GM18951 (cell line): ENCODE measurements at regions not wholly inside any gene's neighbourhood (a gene's known extent, or its start where the extent isn't known, plus 50 kb on each side); places are given as distances from the start of the nearest gene placed in this dataset.

ENCODE experiments used
- POLR2A ChIP-seq: IDR thresholded peaks from 4 replicates; pipeline ENCODE4 v1.6.1; 2011; ENCODE audit warnings: mild to moderate bottlenecking; ENCODE audit not compliant: insufficient read length, insufficient read depth; ENCODE audit errors: extremely low read depth
- in situ Hi-C: fragments of 300-500 bp; cut with MboI; formaldehyde crosslinking; loops from one replicate; pipeline ENCODE4 v1.12.0; 2022; ENCODE audit warnings: low sequenced_read_pairs, mixed read lengths, inconsistent platforms; ENCODE audit not compliant: unreplicated experiment

DNA sequence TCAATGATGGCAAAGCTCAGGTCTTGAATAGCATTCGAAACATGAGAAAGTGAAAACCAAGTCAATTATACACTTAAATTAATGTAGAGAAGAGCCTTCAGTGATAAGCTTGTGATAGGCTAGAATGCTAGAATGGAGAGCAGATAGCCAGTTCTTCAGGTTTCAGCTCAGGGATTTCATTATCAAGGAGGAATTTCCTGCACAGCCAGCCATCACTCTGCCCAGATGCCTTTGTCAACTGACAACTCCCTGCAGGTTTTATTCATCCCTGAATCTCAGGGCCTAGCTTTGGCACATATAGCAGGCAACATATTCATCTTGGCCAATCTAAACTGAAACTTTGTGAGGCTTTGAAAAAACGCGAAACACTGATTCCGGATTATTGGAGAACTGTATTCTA, 199.3 kb upstream of the CDH6 start:
- in situ Hi-C loops, result no loop called here
- no peak for TF ChIP-seq POLR2A

GRCh38 chr5:30991462-30991861, 202.0 kb upstream of the CDH6 start:
- no peak for TF ChIP-seq POLR2A
- in situ Hi-C loops, result no loop called here

DNA sequence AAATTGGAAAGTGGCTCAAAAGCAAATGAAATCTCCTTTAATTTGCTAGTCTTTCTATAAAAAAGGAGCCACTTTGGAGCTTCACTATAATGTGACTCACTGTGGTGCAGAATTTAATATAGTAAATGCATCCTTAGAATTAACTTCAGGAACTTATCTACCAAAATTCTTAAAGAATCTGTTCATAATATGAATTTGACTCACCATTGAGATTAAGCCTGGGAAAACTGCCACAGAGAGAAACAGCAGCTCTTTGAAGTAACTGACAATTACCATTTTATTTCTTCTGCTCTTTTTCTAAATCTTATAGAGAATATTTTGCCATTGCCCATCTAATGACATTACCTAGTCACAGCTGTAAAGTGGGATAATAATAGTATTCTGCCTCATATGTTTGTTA, 211.9 kb upstream of the CDH6 start:
- in situ Hi-C loops, result no loop called here
- TF ChIP-seq POLR2A, result no peak

DNA sequence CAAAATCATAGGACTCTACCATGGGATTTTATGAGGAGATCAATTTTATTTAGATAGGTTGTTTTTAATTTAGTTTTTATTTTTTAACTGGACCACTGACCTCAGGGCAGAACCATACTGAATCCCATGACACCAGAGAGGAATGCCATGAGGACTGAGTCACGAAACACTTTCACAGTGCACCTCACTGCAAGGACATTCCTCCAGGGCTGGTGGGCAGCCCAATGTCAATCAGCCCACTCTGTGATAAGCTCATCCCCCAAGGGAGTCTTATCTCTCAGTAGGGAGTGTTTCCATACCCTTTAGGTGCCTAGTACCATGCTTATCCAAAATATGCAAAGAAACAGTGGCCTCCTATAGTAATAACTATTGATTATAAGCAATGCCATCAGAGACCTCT, 224.5 kb upstream of the CDH6 start:
- in situ Hi-C loops, result no loop called here
- no peak for TF ChIP-seq POLR2A

- no peak for TF ChIP-seq POLR2A
- in situ Hi-C loops, result no loop called here
Observed at GRCh38 chr5:30960036-30960435, 233.4 kb upstream of the CDH6 start.

GRCh38 chr5:30959238-30959637, 234.2 kb upstream of the CDH6 start:
- no peak for TF ChIP-seq POLR2A
- in situ Hi-C loops, result no loop called here

DNA sequence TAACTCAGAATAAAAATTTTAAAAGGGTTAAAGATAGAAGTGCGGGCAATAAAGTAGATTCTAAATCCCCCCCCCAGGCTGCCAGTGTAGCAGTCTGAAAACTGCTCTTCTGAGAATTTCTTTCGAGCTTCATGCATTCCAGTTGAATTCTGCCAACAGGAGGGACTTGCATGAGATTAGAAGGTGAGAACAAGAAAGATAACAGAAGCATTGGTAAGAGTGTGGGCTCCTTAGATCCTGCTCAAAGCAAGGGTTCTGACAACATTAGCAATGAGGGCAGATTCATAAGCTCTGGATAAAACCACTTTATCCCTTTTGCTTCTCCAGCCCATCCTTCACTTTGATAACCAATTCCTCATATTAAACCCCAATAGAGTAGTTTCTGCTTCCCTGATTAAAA, 235.9 kb upstream of the CDH6 start:
- in situ Hi-C loops, result no loop called here
- no peak for TF ChIP-seq POLR2A

GRCh38 chr5:30956251-30956650, 237.2 kb upstream of the CDH6 start:
- in situ Hi-C loops, result no loop called here
- no peak for TF ChIP-seq POLR2A

GRCh38 chr5:30937070-30937469, 256.4 kb upstream of the CDH6 start:
- in situ Hi-C loops, result no loop called here
- no peak for TF ChIP-seq POLR2A

DNA sequence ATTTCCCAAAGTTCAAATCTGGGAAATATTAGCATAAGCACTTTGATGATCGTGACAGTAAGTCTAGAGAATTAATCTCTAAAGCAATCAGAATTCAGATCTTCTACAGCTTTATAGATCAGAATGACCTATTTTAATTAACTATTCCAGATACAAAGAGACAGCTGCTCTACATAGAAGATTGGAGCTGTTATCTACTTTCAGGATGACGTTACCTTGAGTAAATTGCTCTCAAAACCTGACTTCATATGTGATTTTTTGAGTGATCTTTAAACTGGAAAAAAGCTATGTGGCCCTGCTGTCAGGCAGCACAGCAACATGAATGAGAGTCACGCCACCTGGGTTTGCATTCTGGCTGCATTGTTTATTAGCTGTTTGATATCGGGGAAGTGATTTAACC, 259.9 kb upstream of the CDH6 start:
- in situ Hi-C loops, result no loop called here
- TF ChIP-seq POLR2A, result no peak

GRCh38 chr5:30932273-30933017, 261.0 kb upstream of the CDH6 start:
- in situ Hi-C loops, result no loop called here
- no peak for TF ChIP-seq POLR2A

DNA sequence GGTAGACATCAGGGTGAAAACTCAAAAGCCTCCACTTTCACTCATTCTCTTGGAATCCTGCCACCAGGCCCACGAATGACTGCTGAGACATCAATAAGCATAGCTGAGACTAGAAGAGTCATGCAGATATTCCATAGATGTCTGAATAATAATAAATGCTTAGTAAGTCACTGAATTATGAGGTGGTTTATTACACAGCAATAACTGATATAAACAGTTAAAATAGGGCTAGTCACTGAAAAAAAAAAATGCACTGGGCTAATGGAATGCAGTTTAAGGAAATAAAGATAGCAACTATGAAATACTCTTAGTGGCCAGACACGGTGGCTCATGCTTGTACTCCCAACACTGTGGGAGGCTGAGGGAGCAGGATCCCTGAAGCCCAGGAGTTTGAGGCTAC, 262.8 kb upstream of the CDH6 start:
- TF ChIP-seq POLR2A, result no peak
- in situ Hi-C loops, result no loop called here

- in situ Hi-C loops, result no loop called here
- no peak for TF ChIP-seq POLR2A
Observed at GRCh38 chr5:30928956-30929355, 264.5 kb upstream of the CDH6 start.

- in situ Hi-C loops, result no loop called here
- TF ChIP-seq POLR2A, result no peak
Observed at GRCh38 chr5:30926218-30926617, 267.3 kb upstream of the CDH6 start.

DNA sequence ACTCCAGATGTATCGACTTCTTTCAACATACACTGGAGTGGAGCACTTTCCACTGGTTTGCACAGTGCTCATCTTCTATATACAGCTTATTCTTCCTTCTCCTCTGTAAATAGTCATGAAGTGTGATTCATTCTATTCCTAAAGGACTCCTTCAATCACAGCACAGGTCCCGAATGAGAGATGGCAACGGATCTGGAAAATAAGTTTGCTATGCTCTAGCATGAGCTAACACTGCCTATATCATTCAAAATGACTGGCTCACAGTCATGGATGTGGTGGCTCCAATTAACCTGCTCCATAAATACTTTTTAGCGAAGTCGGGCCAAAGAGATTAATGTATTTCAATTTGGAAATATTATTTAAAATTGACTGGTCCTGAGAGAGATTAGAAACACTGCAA, 272.1 kb upstream of the CDH6 start:
- no peak for TF ChIP-seq POLR2A
- in situ Hi-C loops, result no loop called here
